Progenitor cell of endocrine pancreas (in vitro differentiated cells): ENCODE measurements at regions not wholly inside any gene's neighbourhood (a gene's known extent, or its start where the extent isn't known, plus 50 kb on each side); places are given as distances from the start of the nearest gene placed in this dataset.

Experiments used
- DNase-seq: peaks from one replicate; pipeline ENCODE4 v3.0.0; 2021; ENCODE audit warnings: low spot score; ENCODE audit not compliant: unreplicated experiment
- H3K27ac Mint-ChIP-seq: 2 replicates; pipeline ENCODE4 v1.8.0; 2021; ENCODE audit warnings: mild to moderate bottlenecking, moderate library complexity, mixed read lengths
- H3K27me3 Mint-ChIP-seq: 2 replicates; pipeline ENCODE4 v1.8.0; 2021; ENCODE audit warnings: mixed read lengths
- H3K36me3 Mint-ChIP-seq: 2 replicates; pipeline ENCODE4 v1.8.0; 2022; ENCODE audit warnings: mixed read lengths; ENCODE audit not compliant: insufficient read depth
- H3K4me1 Mint-ChIP-seq: 2 replicates; pipeline ENCODE4 v1.8.0; 2021; ENCODE audit warnings: low read depth, mixed read lengths
- H3K4me3 Mint-ChIP-seq: 2 replicates; pipeline ENCODE4 v1.8.0; 2021; ENCODE audit warnings: low read depth, mild to moderate bottlenecking, moderate library complexity, mixed read lengths
- H3K9me3 Mint-ChIP-seq: 2 replicates; pipeline ENCODE4 v1.8.0; 2021; ENCODE audit warnings: low read depth, mixed read lengths
- TF ChIP-seq, protein P1 (sequence below): fragments of 200-600 bp; sonication (generic); IDR thresholded peaks from one replicate; pipeline ENCODE4 v1.5.0; 2021; ENCODE audit warnings: antibody characterized with exemption, mild to moderate bottlenecking; ENCODE audit not compliant: unreplicated experiment

DNA sequence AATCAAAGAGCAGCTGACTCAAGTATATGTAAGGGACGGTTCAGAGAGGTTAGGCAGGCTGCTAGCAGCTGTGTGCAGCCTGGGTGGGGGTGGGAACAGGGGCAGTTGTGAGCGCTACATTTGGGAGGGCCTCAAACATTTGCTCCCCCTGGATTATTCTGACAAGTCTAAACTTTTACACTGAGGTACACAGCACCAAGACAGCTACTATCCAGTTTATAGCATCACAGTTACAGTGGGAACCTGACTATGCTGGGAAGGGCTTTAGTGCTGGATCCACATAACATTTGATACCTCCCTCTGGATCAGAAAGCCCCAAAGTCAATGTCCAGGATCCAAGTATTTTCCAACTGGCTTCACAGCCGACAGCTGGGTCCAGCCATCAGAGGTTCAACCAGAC, 55.8 kb upstream of the GIMD1 start:
- no peaks in the 10 kb centered on the region for H3K9me3 Mint-ChIP-seq
- H3K27me3 Mint-ChIP-seq = no peaks in the 10 kb centered on the region
- peaks cover 6% of the 10 kb centered on the region for H3K4me1 Mint-ChIP-seq
- TF ChIP-seq, protein P1, sequence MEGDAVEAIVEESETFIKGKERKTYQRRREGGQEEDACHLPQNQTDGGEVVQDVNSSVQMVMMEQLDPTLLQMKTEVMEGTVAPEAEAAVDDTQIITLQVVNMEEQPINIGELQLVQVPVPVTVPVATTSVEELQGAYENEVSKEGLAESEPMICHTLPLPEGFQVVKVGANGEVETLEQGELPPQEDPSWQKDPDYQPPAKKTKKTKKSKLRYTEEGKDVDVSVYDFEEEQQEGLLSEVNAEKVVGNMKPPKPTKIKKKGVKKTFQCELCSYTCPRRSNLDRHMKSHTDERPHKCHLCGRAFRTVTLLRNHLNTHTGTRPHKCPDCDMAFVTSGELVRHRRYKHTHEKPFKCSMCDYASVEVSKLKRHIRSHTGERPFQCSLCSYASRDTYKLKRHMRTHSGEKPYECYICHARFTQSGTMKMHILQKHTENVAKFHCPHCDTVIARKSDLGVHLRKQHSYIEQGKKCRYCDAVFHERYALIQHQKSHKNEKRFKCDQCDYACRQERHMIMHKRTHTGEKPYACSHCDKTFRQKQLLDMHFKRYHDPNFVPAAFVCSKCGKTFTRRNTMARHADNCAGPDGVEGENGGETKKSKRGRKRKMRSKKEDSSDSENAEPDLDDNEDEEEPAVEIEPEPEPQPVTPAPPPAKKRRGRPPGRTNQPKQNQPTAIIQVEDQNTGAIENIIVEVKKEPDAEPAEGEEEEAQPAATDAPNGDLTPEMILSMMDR = no peak
- no peak overlapping the region for H3K4me3 Mint-ChIP-seq
- H3K27ac Mint-ChIP-seq = no peak overlapping the region
- H3K36me3 Mint-ChIP-seq = no peaks in the 10 kb centered on the region
- no peak for DNase-seq

DNA sequence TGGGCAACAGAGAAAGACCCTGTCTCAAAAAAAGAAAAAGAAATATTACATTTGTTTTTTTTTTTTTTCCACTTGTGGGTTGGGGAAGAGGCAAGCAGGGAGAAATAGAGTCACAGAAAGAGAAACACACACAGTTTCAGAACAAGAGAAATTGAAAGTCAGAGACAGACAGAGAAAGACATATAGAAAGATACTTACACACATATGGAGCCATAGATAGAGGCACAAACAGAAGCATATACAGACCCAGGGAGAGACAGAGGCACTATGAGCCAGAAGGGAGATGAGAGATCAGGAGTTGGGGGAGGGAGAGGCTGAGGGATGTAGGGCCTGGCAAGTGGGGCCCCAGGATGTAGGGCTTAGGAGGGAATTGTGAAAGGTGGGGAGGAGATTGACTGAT, 55.2 kb upstream of the GIMD1 start:
- H3K27ac Mint-ChIP-seq = no peak overlapping the region

DNA sequence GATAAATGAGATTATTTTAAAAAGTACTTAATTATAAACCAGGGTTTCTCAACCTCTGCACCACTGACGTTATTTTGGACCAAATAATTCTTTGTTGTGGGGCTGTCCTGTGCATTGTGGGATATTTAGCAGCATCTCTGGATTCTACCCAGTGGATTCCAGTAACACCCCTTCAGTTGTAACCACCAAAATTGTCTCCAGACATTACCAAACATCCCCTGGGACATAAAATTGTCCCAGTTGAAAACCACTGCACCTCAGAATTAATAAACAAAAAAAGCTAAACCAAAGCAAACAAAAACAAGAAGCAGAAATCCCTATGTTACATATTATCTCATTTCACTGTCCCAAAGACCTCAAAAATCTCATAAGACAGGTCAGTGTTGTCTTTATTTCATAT, 54.2 kb upstream of the GIMD1 start:
- no peak overlapping the region for H3K27ac Mint-ChIP-seq
- no peaks in the 10 kb centered on the region for H3K27me3 Mint-ChIP-seq
- no peak overlapping the region for H3K4me3 Mint-ChIP-seq
- no peak for DNase-seq
- no peaks in the 10 kb centered on the region for H3K9me3 Mint-ChIP-seq
- H3K36me3 Mint-ChIP-seq = no peaks in the 10 kb centered on the region
- H3K4me1 Mint-ChIP-seq = peaks cover 13% of the 10 kb centered on the region
- TF ChIP-seq, protein P1 = no peak

More for the DNA sequence above, 55.2 kb upstream of the GIMD1 start:
- no peaks in the 10 kb centered on the region for H3K27me3 Mint-ChIP-seq
- TF ChIP-seq, protein P1 = no peak
- DNase-seq = no peak
- no peak overlapping the region for H3K4me3 Mint-ChIP-seq
- H3K9me3 Mint-ChIP-seq = no peaks in the 10 kb centered on the region
- H3K36me3 Mint-ChIP-seq = no peaks in the 10 kb centered on the region
- H3K4me1 Mint-ChIP-seq = peaks cover 6% of the 10 kb centered on the region

DNA sequence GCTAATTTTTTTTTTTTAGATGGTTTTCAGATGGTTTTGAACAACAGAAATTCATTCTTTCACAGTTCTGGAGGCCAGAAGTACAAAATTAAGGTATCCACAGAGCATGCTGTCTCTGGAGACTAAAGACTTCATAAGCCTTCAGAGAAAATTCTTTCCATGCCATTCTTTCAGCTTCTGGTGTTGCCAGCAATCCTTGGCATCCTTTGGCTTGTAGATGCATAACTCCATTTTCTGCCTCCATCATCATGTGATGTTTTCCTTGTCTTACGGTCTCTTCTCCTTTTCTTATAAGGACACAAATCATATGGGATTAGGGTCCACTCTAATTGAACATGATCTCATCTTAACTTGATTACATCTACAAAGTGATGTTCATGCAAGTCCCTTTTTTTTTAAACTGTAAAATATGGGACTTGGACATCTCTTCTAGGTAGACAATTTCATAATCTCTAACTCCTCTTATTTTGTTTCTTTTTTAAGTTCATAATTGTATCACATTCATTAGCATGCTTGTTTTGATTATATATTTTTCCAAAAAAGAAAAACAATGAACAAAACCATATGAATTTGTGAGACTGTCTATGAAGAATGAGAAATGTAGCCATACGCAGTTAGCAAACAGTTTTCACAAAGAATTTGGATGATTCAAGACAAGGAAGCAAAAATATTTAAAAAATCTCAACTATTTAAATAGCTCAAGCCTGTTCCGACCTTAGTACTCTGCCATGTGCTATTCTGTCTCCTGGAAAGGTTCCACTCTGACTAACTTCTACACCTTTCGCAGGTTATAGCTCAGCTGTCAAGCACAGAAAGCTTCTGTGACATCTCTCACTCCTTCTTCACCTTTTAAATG, 53.1 kb upstream of the GIMD1 start:
- Mint-ChIP-seq H3K4me1 (peaks cover 13% of the 10 kb centered on the region), H3K9me3 (no peaks in the 10 kb centered on the region), H3K4me3 (no peak overlapping the region), H3K36me3 (no peaks in the 10 kb centered on the region), H3K27ac (peak overlapping the region; percentile 79), H3K27me3 (no peaks in the 10 kb centered on the region)
- TF ChIP-seq, protein P1 = no peak
- no peak for DNase-seq

DNA sequence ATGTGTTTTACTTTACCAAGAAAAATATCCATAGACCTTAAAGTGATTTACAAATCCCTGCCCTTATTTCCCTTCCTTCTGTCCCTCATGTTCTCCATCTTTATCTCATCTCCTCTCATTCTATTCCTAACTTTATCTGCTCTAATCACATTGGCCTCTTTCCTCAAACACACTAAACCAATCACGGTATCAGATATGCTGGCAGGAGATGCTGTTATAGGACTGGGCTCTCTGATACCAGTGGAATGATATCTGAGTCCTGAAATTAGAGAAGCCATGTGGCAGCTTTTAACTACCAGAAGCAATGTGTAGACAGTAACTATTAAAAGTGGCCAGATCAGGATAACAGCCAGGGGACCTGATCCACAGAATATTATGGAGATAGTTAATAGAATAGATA, 49.9 kb upstream of the GIMD1 start:
- TF ChIP-seq, protein P1 = no peak
- Mint-ChIP-seq H3K36me3 (no peaks in the 10 kb centered on the region), H3K4me1 (peaks cover 13% of the 10 kb centered on the region), H3K27me3 (no peaks in the 10 kb centered on the region), H3K4me3 (no peak overlapping the region), H3K9me3 (no peaks in the 10 kb centered on the region), H3K27ac (no peak overlapping the region)
- no peak for DNase-seq
